Testis (tissue), 2 donors: ENCODE measurements at regions not wholly inside any gene's neighbourhood (a gene's known extent, or its start where the extent isn't known, plus 50 kb on each side); places are given as distances from the start of the nearest gene placed in this dataset.

Experiments
- DNase-seq: peaks from one replicate; pipeline ENCODE4 v3.0.0-alpha.2; 2019
- H3K27ac ChIP-seq, 2 donors: fragments of 200-600 bp; sonication (generic); one replicate each; pipeline ENCODE4 v1.5.1; 2019
- H3K27me3 ChIP-seq: fragments of 200-600 bp; sonication (generic); one replicate; pipeline ENCODE4 v1.5.1; 2019
- H3K36me3 ChIP-seq: fragments of 200-600 bp; sonication (generic); one replicate; pipeline ENCODE4 v1.5.1; 2017; ENCODE audit warnings: low read depth; ENCODE audit errors: missing control alignments
- H3K4me1 ChIP-seq: fragments of 200-600 bp; sonication (generic); one replicate; pipeline ENCODE4 v1.5.1; 2019
- H3K4me3 ChIP-seq, 2 donors: fragments of 200-600 bp; sonication (generic); one replicate each; pipeline ENCODE4 v1.5.1; 2017 to 2019
- H3K9me3 ChIP-seq: fragments of 200-600 bp; sonication (generic); one replicate; pipeline ENCODE4 v1.5.1; 2017
- POLR2A ChIP-seq: fragments of 450-650 bp; IDR thresholded peaks from one replicate; pipeline ENCODE4 v1.6.1; 2017; ENCODE audit warnings: antibody characterized with exemption, mild to moderate bottlenecking, moderate library complexity
- WGBS, 2 donors: methylation state at CpG; one replicate each; pipeline ENCODE4 v1.1.5; 2018; 5-methylcytosine and 5-hydroxymethylcytosine counted together
- intact Hi-C: fragments of 100-400 bp; cut with DNase I; formaldehyde crosslinking; loops from one replicate; pipeline ENCODE4 v1.15.1; 2023; ENCODE audit warnings: low total_unique reads
- TF ChIP-seq, protein P1 (sequence below), 3 experiments: fragments of 450-650 bp in 2 of 3; fragments of 200-600 bp in 1 of 3; sonication (generic) in 1 of 3; IDR thresholded peaks; one replicate each; pipeline ENCODE4 v1.5.1; 2016 to 2019; ENCODE audit warnings: antibody characterized with exemption in 3 of 3, mild to moderate bottlenecking in 2 of 3, moderate library complexity in 1 of 3

- H3K36me3 ChIP-seq, result no peaks in the 10 kb centered on the region
- no peaks in the 10 kb centered on the region for H3K9me3 ChIP-seq
- no peak overlapping the region for H3K4me3 ChIP-seq
- H3K27me3 ChIP-seq, result no peaks in the 10 kb centered on the region
- no peak for DNase-seq
- no peak for TF ChIP-seq POLR2A
- TF ChIP-seq, protein P1, sequence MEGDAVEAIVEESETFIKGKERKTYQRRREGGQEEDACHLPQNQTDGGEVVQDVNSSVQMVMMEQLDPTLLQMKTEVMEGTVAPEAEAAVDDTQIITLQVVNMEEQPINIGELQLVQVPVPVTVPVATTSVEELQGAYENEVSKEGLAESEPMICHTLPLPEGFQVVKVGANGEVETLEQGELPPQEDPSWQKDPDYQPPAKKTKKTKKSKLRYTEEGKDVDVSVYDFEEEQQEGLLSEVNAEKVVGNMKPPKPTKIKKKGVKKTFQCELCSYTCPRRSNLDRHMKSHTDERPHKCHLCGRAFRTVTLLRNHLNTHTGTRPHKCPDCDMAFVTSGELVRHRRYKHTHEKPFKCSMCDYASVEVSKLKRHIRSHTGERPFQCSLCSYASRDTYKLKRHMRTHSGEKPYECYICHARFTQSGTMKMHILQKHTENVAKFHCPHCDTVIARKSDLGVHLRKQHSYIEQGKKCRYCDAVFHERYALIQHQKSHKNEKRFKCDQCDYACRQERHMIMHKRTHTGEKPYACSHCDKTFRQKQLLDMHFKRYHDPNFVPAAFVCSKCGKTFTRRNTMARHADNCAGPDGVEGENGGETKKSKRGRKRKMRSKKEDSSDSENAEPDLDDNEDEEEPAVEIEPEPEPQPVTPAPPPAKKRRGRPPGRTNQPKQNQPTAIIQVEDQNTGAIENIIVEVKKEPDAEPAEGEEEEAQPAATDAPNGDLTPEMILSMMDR (IDR thresholded peaks at IDR 0.05), result no peak
- WGBS, 2 donors, result 78 to 81% methylated on average over 2 of the region's 2 CpGs
- intact Hi-C loops, result no loop called here
- no peak overlapping the region for H3K27ac ChIP-seq
- H3K4me1 ChIP-seq, result peaks cover 8% of the 10 kb centered on the region
Measured at GRCh38 chr10:30158325-30158960, 99.1 kb upstream of the JCAD start.

DNA sequence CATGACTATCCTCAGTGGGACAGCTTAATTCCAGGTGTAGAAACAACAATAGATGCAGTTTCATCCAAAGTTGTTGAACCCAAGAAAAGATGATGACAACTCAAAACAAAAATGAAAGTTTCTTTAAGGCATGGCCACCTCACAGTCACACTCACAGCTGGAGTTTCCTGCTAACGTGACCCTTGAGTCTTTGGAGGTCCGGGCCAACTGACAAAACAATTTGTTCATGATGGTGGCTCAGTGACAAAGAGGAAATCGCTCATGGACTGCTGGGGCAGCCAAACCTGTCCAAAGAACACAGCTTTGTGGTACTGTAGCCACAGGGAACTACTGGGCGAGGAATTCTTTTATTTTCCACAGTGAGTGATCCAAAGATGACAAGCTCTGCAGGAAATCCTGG, 96.0 kb upstream of the JCAD start:
- peaks cover 1% of the 10 kb centered on the region for H3K4me1 ChIP-seq
- 50 to 67% methylated on average over 4 of the region's 4 CpGs for WGBS, 2 donors

DNA sequence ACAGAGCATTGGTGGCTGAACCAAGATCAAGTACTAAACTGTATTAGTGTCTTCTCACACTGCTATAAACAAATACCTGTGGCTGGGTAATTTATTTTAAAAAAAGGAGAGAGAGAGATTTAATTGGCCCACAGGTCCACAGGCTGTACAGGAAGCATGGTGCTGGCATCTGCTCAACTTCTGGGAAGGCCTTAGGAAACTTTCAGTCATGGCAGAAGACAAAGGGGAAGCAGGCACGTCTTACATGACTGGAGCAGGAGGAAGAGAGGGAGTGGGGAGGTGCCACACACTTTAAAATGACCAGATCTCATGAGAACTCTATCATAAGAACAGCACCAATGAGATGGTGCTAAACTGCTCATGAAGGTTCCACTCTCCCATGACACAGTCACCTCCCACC, 95.2 kb upstream of the JCAD start:
- no peaks in the 10 kb centered on the region for H3K27me3 ChIP-seq
- TF ChIP-seq, protein P1 (IDR thresholded peaks at IDR 0.05), result no peak
- no peak for TF ChIP-seq POLR2A
- 69 to 97% methylated on average over 1 of the region's 1 CpG for WGBS, 2 donors
- H3K36me3 ChIP-seq, result no peaks in the 10 kb centered on the region
- H3K27ac ChIP-seq, result no peak overlapping the region
- H3K9me3 ChIP-seq, result no peaks in the 10 kb centered on the region
- intact Hi-C loops, result no loop called here
- no peak for DNase-seq
- H3K4me1 ChIP-seq, result no peaks in the 10 kb centered on the region
- no peak overlapping the region for H3K4me3 ChIP-seq

More for the DNA sequence above, 96.0 kb upstream of the JCAD start:
- H3K9me3 ChIP-seq, result no peaks in the 10 kb centered on the region
- TF ChIP-seq, protein P1 (IDR thresholded peaks at IDR 0.05), result no peak
- TF ChIP-seq POLR2A, result no peak
- no peak for DNase-seq
- no peak overlapping the region for H3K27ac ChIP-seq
- no peaks in the 10 kb centered on the region for H3K27me3 ChIP-seq
- H3K36me3 ChIP-seq, result no peaks in the 10 kb centered on the region
- intact Hi-C loops, result no loop called here
- no peak overlapping the region for H3K4me3 ChIP-seq

DNA sequence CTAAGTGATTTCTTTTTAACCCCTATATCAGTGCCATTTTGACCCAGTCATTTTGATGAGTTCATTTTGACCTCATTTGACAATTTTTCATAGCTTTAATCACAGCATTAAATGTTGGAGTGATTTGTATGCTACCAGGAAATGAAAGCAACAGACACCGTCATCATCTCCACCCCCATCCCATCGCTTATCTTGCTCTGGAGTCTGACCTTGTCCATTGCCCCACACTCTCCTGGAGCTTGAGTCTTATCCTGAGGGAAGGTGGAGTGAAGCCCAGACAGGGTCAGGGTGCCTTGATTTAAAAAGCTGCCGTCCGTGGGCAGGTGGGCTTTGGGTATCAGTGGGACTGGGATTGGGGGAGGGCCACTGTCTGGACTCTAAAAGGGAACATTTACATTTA, 94.7 kb upstream of the JCAD start:
- TF ChIP-seq POLR2A, result no peak
- TF ChIP-seq, protein P1 (IDR thresholded peaks at IDR 0.05), result no peak
- Histone ChIP-seq H3K27me3 (no peaks in the 10 kb centered on the region), H3K9me3 (no peaks in the 10 kb centered on the region), H3K4me3 (no peak overlapping the region), H3K36me3 (no peaks in the 10 kb centered on the region), H3K27ac (no peak overlapping the region), H3K4me1 (no peaks in the 10 kb centered on the region)
- WGBS, 2 donors, result 58 to 72% methylated on average over 4 of the region's 4 CpGs
- intact Hi-C loops, result no loop called here
- DNase-seq, result no peak
